Testis (tissue), 2 donors: ENCODE measurements at regions not wholly inside any gene's neighbourhood (a gene's known extent, or its start where the extent isn't known, plus 50 kb on each side); places are given as distances from the start of the nearest gene placed in this dataset.

Source experiments
- CTCF ChIP-seq, 3 experiments: fragments of 450-650 bp in 2 of 3; fragments of 200-600 bp in 1 of 3; sonication (generic) in 1 of 3; IDR thresholded peaks; one replicate each; pipeline ENCODE4 v1.5.1; 2016 to 2019; ENCODE audit warnings: antibody characterized with exemption in 3 of 3, mild to moderate bottlenecking in 2 of 3, moderate library complexity in 1 of 3
- POLR2A ChIP-seq: fragments of 450-650 bp; IDR thresholded peaks from one replicate; pipeline ENCODE4 v1.6.1; 2017; ENCODE audit warnings: antibody characterized with exemption, mild to moderate bottlenecking, moderate library complexity

GRCh38 chr2:48253301-48253700, 61.2 kb upstream of the FOXN2 start:
- TF ChIP-seq CTCF (IDR thresholded peaks at IDR 0.05) (no peak), POLR2A (no peak)
